ENCODE measurements at regions not wholly inside any gene's neighbourhood (a gene's known extent, or its start where the extent isn't known, plus 50 kb on each side); places are given as distances from the start of the nearest gene placed in this dataset.
A peak's percentile ranks its signal among the peaks of the same experiment; 100 is the strongest.

DNA sequence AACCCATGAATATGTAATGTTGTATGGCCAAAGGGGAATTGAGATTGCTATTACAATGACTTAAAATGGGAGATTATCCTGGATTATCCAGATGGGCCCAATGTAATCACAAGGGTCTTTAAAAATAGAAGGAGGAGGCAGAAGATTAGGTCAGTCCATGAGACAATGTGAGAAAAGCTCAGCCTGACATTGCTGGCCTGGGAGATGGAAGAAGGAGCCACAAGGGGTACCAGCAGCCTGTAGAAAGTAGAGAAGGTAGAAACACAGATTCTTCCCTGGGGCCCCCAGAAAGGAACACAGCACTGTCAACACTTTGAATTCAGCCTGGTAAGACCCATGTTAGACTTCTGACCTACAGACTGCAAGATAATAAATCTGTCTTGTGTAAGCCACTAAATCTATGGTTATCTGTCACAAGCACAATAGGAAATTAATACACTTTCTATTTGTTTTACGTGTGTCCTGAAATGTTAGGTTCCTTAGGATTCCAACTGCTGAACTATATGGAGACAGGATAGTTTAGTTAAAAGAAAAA is 132.9 kb upstream of the SERP2 start:
- Mint-ChIP-seq H3K9me3 (ENCODE audit: unreplicated experiment) (no peaks in the 10 kb centered on the region), H3K4me3 (ENCODE audit: unreplicated experiment) (no peak overlapping the region), H3K27me3 (ENCODE audit: insufficient read depth, unreplicated experiment) (no peaks in the 10 kb centered on the region), H3K36me3 (ENCODE audit: insufficient read depth, unreplicated experiment) (no peaks in the 10 kb centered on the region), H3K4me1 (ENCODE audit: low read depth, unreplicated experiment) (peaks cover 46% of the 10 kb centered on the region), H3K27ac (ENCODE audit: unreplicated experiment) (no peak overlapping the region)
- TF ChIP-seq, protein P1, sequence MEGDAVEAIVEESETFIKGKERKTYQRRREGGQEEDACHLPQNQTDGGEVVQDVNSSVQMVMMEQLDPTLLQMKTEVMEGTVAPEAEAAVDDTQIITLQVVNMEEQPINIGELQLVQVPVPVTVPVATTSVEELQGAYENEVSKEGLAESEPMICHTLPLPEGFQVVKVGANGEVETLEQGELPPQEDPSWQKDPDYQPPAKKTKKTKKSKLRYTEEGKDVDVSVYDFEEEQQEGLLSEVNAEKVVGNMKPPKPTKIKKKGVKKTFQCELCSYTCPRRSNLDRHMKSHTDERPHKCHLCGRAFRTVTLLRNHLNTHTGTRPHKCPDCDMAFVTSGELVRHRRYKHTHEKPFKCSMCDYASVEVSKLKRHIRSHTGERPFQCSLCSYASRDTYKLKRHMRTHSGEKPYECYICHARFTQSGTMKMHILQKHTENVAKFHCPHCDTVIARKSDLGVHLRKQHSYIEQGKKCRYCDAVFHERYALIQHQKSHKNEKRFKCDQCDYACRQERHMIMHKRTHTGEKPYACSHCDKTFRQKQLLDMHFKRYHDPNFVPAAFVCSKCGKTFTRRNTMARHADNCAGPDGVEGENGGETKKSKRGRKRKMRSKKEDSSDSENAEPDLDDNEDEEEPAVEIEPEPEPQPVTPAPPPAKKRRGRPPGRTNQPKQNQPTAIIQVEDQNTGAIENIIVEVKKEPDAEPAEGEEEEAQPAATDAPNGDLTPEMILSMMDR (IDR thresholded peaks at IDR 0.05; ENCODE audit: insufficient read depth in 1 of 2, low read depth in 1 of 2, low read length in 1 of 2, severe bottlenecking in 1 of 2, unreplicated experiment in 1 of 2): no peak
- CTCF ChIA-PET: no interaction called here
- Histone ChIP-seq H3K4me1 (peaks cover 22% of the 10 kb centered on the region), H3K27me3 (replicated peaks; ENCODE audit: control insufficient read depth, insufficient read depth, low read length) (no peaks in the 10 kb centered on the region), H3K36me3 (ENCODE audit: control insufficient read depth, insufficient read depth, low read length) (no peaks in the 10 kb centered on the region), H3K4me3 (ENCODE audit: low read depth, low read length) (no peak overlapping the region), H3K9me3 (no peaks in the 10 kb centered on the region)
- DNase-seq: no peak
- intact Hi-C loops (cut with micrococcal nuclease; ENCODE audit: unreplicated experiment): loop anchor here (10.0 kb wide), 1 partner anchor 336 kb away; no protein-coding TSS in a partner anchor
- POLR2A ChIA-PET: no interaction called here
- no TSS peak for BruUV-seq (replicated peaks)

DNA sequence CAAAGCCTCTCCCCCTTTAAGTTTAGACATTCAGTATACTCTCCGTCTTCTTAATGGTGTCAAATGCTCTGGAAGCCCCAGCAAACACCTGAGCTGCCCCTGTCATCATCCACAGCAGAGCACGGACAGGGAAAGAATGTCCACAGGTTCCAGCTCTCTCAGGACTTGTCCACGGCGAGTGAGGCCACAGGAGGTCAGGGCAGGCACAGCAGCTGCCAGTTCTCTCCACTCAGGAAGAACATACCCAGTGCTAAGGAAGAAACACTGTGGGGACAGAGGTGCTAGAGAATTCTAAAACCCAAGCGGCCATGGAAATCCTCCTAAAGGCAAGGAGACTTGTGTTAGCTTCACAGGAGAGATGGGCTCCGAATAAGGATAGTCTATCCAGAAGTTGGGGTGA is 132.0 kb upstream of the SERP2 start:
- no peaks in the 10 kb centered on the region for H3K27me3 ChIP-seq (replicated peaks; ENCODE audit: control insufficient read depth, insufficient read depth, low read length)
- no peaks in the 10 kb centered on the region for H3K9me3 ChIP-seq
- no peaks in the 10 kb centered on the region for H3K36me3 ChIP-seq (ENCODE audit: control insufficient read depth, insufficient read depth, low read length)
- H3K4me3 ChIP-seq (ENCODE audit: low read depth, low read length): no peak overlapping the region
- H3K36me3 Mint-ChIP-seq (ENCODE audit: insufficient read depth, unreplicated experiment): no peaks in the 10 kb centered on the region
- peaks cover 22% of the 10 kb centered on the region for H3K4me1 ChIP-seq
- CTCF ChIA-PET: no interaction called here
- no peaks in the 10 kb centered on the region for H3K27me3 Mint-ChIP-seq (ENCODE audit: insufficient read depth, unreplicated experiment)
- H3K9me3 Mint-ChIP-seq (ENCODE audit: unreplicated experiment): no peaks in the 10 kb centered on the region
- peak overlapping the region; percentile 3 for H3K27ac Mint-ChIP-seq (ENCODE audit: unreplicated experiment)
- DNase-seq: no peak
- peaks cover 46% of the 10 kb centered on the region for H3K4me1 Mint-ChIP-seq (ENCODE audit: low read depth, unreplicated experiment)
- POLR2A ChIA-PET: no interaction called here
- BruUV-seq (replicated peaks): no TSS peak
- intact Hi-C loops (cut with micrococcal nuclease; ENCODE audit: unreplicated experiment): loop anchor here (10.0 kb wide), 1 partner anchor 337 kb away; no protein-coding TSS in a partner anchor
- TF ChIP-seq, protein P1 (IDR thresholded peaks at IDR 0.05; ENCODE audit: insufficient read depth in 1 of 2, low read depth in 1 of 2, low read length in 1 of 2, severe bottlenecking in 1 of 2, unreplicated experiment in 1 of 2): no peak
- no peak overlapping the region for H3K4me3 Mint-ChIP-seq (ENCODE audit: unreplicated experiment)

DNA sequence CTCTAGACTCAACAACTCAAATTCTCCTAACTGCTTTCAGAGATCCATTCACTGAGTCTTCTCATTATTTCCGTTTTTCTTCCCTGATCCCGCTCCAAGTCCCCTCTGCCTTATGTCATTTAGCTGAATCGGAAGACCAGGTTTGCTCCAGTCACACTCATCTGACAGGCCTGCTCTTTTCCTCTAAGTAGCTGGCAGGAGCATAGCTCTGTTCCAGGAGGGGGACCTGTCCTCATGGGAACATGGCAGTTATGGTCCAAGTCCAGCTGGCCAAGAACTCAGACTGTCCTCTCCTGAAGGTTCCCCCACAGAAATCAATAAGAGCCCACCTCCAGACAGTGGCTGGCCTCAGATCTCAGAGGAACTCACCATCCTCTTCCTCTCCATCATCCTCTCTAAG is 130.9 kb upstream of the SERP2 start:
- Mint-ChIP-seq H3K36me3 (ENCODE audit: insufficient read depth, unreplicated experiment) (no peaks in the 10 kb centered on the region), H3K4me1 (ENCODE audit: low read depth, unreplicated experiment) (peaks cover 40% of the 10 kb centered on the region), H3K9me3 (ENCODE audit: unreplicated experiment) (no peaks in the 10 kb centered on the region), H3K4me3 (ENCODE audit: unreplicated experiment) (no peak overlapping the region), H3K27ac (ENCODE audit: unreplicated experiment) (peak overlapping the region; percentile 62), H3K27me3 (ENCODE audit: insufficient read depth, unreplicated experiment) (no peaks in the 10 kb centered on the region)
- Histone ChIP-seq H3K36me3 (ENCODE audit: control insufficient read depth, insufficient read depth, low read length) (no peaks in the 10 kb centered on the region), H3K27me3 (replicated peaks; ENCODE audit: control insufficient read depth, insufficient read depth, low read length) (no peaks in the 10 kb centered on the region), H3K4me3 (ENCODE audit: low read depth, low read length) (no peak overlapping the region), H3K4me1 (peaks cover 22% of the 10 kb centered on the region), H3K9me3 (no peaks in the 10 kb centered on the region)
- no TSS peak for BruUV-seq (replicated peaks)
- TF ChIP-seq, protein P1 (IDR thresholded peaks at IDR 0.05; ENCODE audit: insufficient read depth in 1 of 2, low read depth in 1 of 2, low read length in 1 of 2, severe bottlenecking in 1 of 2, unreplicated experiment in 1 of 2): no peak
- POLR2A ChIA-PET: interaction anchor here (0.6 kb wide), 1 partner anchor 192 kb away, joined by 5 read pairs; no protein-coding TSS in a partner anchor
- intact Hi-C loops (cut with micrococcal nuclease; ENCODE audit: unreplicated experiment): loop anchor here (1.0 to 10.0 kb wide), 2 partner anchors 196 to 338 kb away; no protein-coding TSS in a partner anchor
- DNase-seq: no peak
- CTCF ChIA-PET: interaction anchor here (1.3 to 1.4 kb wide), 2 partner anchors 125 to 194 kb away, joined by 3 to 4 read pairs; no protein-coding TSS in a partner anchor

All from Caco-2 (cell line).